Uterus (tissue), 2 donors: ENCODE measurements at regions not wholly inside any gene's neighbourhood (a gene's known extent, or its start where the extent isn't known, plus 50 kb on each side); places are given as distances from the start of the nearest gene placed in this dataset.

ENCODE experiments used
- CTCF ChIP-seq, 4 experiments: fragments of 200-600 bp in 2 of 4; fragments of 450-650 bp in 2 of 4; sonication (generic) in 2 of 4; IDR thresholded peaks; one replicate each; pipeline ENCODE4 v1.5.1; 2016 to 2019; ENCODE audit warnings: antibody characterized with exemption in 4 of 4, mild to moderate bottlenecking in 2 of 4, moderate library complexity in 1 of 4
- POLR2A ChIP-seq, 2 donors: fragments of 450-650 bp; IDR thresholded peaks; one replicate each; pipeline ENCODE4 v1.6.1; 2016; ENCODE audit warnings: antibody characterized with exemption in 2 of 2, mild to moderate bottlenecking in 1 of 2, moderate library complexity in 1 of 2

GRCh38 chr14:25118671-25119070 is 68.7 kb upstream of the STXBP6 start:
- TF ChIP-seq CTCF (IDR thresholded peaks at IDR 0.05) (no peak), POLR2A (IDR thresholded peaks at IDR 0.05) (no peak)
